OCI-LY7 (cell line): ENCODE measurements at regions not wholly inside any gene's neighbourhood (a gene's known extent, or its start where the extent isn't known, plus 50 kb on each side); places are given as distances from the start of the nearest gene placed in this dataset.

Experiments
- CTCF ChIP-seq: fragments of 200-600 bp; sonication (generic); conservative IDR thresholded peaks from 2 replicates; pipeline ENCODE4 v1.5.1; 2014; ENCODE audit warnings: mild to moderate bottlenecking, antibody characterized with exemption, low read length, moderate library complexity, mixed read lengths
- EZH2phosphoT487 ChIP-seq: fragments of 200-600 bp; sonication (generic); IDR thresholded peaks from 2 replicates; pipeline ENCODE4 v1.6.1; 2018; ENCODE audit warnings: low read depth, borderline replicate concordance, mild to moderate bottlenecking, mixed run types, antibody characterized with exemption, low read length, moderate library complexity, mixed read lengths

GRCh38 chr2:52000151-52000855, 968.4 kb upstream of the NRXN1 start:
- no peak for TF ChIP-seq CTCF
- no peak for TF ChIP-seq EZH2phosphoT487
